Sigmoid colon (tissue), 4 donors: ENCODE measurements at regions not wholly inside any gene's neighbourhood (a gene's known extent, or its start where the extent isn't known, plus 50 kb on each side); places are given as distances from the start of the nearest gene placed in this dataset.

Experiments
- EP300 ChIP-seq, 4 donors: sonication (generic); formaldehyde crosslinking; IDR thresholded peaks; one replicate each; pipeline ENCODE4 v1.6.1; 2017; ENCODE audit warnings: antibody characterized with exemption in 4 of 4
- TF ChIP-seq, protein P1 (sequence below), 4 experiments: fragments of 450-650 bp in 3 of 4; fragments of 200-600 bp in 1 of 4; IDR thresholded peaks; one replicate each; pipeline ENCODE4 v1.5.1; 2016 to 2019; ENCODE audit warnings: antibody characterized with exemption in 4 of 4, mild to moderate bottlenecking in 3 of 4, moderate library complexity in 2 of 4

GRCh38 chr22:20646415-20646814 is 127.5 kb upstream of the SERPIND1 start:
- TF ChIP-seq, protein P1, sequence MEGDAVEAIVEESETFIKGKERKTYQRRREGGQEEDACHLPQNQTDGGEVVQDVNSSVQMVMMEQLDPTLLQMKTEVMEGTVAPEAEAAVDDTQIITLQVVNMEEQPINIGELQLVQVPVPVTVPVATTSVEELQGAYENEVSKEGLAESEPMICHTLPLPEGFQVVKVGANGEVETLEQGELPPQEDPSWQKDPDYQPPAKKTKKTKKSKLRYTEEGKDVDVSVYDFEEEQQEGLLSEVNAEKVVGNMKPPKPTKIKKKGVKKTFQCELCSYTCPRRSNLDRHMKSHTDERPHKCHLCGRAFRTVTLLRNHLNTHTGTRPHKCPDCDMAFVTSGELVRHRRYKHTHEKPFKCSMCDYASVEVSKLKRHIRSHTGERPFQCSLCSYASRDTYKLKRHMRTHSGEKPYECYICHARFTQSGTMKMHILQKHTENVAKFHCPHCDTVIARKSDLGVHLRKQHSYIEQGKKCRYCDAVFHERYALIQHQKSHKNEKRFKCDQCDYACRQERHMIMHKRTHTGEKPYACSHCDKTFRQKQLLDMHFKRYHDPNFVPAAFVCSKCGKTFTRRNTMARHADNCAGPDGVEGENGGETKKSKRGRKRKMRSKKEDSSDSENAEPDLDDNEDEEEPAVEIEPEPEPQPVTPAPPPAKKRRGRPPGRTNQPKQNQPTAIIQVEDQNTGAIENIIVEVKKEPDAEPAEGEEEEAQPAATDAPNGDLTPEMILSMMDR (IDR thresholded peaks at IDR 0.05), result no peak
- no peak for TF ChIP-seq EP300 (IDR thresholded peaks at IDR 0.05)
